GM18861 (cell line): ENCODE measurements at regions not wholly inside any gene's neighbourhood (a gene's known extent, or its start where the extent isn't known, plus 50 kb on each side); places are given as distances from the start of the nearest gene placed in this dataset.

Experiments used
- ATAC-seq: cut with Tn5 transposase; IDR thresholded peaks from one replicate; pipeline ENCODE4 v1.9.1; 2021; ENCODE audit not compliant: unreplicated experiment

DNA sequence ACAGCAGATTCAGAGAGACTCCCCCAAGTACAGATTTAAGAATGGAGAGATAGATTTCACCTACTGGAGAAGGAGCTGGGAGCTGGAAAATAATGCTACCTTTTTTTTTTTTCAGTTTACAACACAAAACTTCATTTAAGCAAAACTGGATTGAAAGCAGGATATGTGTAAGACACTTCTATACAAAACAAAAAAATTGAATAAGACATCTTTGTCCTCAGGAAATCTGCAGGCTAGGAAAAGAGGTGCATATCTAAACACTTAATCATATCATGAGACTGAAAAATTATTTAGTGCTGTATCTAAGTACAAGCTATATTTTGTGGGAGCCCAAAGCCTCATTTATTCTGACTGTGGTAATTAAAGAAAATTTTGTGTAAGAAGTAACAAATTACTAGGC lies 516.1 kb downstream of the ZIC1 start:
- no peak for ATAC-seq

DNA sequence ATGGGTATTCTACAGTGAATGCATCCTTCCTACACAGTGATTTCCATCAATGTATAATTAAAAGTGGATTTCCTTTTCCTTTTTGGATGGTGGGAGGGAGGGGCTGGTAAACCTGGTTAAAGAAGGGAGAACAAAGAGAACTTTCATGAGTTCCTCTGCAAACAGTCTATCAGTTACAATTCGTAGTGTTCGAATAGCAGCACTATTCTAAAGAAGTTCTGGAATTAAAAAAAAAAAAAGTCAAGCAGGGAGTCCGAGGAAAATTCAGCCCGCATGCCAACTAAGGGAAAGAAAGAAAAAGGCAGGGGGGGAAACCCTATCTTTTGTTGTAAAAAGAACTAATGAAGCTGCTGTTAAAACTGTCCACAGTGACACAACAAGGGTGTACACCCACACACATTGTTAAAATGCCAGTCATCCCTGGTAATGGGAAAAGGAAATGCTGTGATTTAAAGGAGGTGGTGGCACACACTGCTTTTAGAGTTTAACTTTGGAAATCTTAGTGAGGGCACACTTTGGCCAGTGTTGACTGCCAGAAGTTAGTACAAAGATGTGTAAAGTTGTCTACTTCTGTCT lies 521.2 kb downstream of the ZIC1 start:
- ATAC-seq = no peak

DNA sequence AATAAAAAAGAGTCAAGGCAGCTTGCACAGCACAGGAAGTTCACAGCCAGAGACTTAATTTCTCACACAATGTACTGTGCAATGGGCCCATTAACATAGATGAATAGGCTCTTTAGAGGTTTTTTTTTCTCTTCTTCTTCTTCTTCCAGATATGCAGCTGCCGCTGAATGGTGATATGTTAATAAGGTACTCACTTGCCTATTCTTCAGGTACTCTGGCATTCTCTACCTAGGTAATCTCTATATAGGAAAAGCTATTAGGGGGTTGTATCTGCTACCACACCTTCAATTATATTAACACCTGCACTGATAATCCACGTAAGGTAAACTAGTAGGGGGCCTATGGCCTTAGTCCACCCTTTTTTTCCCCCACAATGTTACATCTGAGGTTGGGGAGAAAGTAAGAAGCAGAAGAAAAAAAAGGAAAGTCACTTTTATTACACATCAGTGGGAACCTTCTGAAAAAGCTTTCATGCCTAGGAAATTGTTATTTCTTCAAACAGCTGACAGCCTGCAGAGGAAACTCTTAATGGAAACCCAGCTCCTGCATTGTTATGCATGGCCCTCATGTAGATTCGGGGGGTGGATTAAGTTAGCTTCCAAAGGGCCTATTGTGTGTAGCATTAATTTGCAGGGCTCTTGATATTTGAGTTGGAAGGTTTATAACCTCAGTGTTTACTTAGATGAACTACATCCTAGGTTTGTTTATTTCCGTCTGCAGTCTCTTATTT lies 525.5 kb downstream of the ZIC1 start:
- ATAC-seq = no peak

DNA sequence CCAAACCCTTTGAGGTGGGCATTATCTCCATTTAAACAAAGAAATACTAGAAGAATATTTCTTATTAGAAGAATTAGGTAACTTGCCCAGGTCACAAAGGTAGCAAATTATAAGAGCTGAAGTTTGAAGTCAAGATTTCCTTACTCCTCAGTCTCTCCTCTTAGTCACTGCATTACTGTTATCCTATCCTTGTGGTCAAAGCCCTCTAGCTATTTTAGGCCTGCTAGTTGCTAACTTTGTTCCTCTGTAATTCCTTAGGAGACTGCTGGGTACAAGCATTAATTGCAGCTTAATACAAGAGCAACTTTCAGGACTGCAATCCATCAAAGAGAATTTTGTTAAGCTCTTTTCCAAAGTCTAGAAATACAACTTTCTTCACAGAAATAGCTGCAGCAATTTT lies 528.2 kb downstream of the ZIC1 start:
- ATAC-seq = no peak

GRCh38 chr3:147937891-147938290 lies 528.7 kb downstream of the ZIC1 start:
- no peak for ATAC-seq

- no peak for ATAC-seq
These were observed 530.3 kb downstream of the ZIC1 start for GRCh38 chr3:147939425-147939824.

GRCh38 chr3:147939839-147940238 lies 530.7 kb downstream of the ZIC1 start:
- ATAC-seq = no peak

GRCh38 chr3:147940405-147941193 lies 531.4 kb downstream of the ZIC1 start:
- no peak for ATAC-seq

DNA sequence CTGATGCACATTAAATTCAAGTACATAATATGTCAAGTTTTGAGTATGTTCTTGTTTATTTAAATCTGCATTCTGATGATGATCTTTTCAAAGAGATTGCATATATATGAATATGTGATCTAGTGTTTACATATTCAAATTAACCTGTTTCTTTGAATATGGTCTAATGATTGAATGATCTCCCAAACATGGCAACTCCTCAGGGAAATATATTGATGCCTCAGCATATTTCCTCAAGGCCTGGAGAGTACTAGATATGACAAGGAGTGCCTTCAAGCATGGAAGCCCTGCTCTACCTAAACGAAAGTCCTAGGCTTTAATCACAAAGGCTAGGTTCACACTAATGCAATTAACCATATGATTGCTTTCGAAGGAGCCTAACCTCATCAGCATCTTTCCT lies 532.8 kb downstream of the ZIC1 start:
- no peak for ATAC-seq

GRCh38 chr3:147943265-147943945 lies 534.2 kb downstream of the ZIC1 start:
- no peak for ATAC-seq

DNA sequence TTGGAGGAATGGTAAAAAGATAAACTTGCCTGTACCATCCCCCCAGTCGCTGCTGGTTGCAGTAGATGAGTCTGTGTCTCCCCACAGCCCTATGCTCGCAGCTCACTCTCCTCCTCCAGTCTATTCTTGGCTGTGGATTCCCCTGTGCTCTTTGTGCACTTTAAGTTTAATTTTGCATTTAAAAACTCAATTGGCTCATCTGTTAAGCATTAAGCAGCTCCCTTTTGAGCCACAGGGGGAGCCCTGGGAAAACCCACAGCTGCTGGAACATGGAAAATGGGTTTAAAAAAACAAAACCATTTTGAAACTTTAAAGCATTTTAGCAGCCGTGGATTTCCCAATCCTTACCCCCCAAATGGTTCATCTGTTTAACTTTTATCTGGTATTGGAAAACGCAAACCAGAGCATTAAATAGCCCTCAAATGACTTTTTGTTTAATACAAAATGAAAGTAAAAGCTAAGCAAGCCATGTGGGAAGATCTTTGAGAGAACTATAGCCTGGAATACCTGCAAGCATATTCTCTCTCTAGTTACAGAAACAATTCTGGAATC lies 536.9 kb downstream of the ZIC1 start:
- ATAC-seq = peak; percentile 66

- no peak for ATAC-seq
These were observed 547.5 kb downstream of the ZIC1 start for GRCh38 chr3:147956615-147957014.

DNA sequence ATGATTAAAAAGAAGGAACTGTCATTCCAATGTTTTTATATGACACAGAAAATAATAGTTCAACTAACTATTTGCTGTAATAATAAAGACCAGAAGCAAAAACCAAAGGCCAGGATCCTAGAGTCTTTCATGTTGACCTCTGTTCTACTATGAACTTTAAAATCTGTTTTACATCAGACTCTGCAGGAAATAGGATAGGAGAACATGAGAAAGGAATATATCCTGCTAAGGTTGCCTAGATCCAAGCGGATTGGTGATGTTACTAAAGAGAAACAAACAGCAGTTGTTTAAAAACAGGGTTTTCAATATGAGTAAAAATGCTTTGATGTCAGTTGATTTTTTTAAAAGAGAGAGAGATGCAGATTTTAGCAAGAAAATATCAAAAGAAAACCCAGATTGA lies 549.6 kb downstream of the ZIC1 start:
- no peak for ATAC-seq

- ATAC-seq = no peak
These were observed 551.6 kb downstream of the ZIC1 start for GRCh38 chr3:147960786-147961185.

DNA sequence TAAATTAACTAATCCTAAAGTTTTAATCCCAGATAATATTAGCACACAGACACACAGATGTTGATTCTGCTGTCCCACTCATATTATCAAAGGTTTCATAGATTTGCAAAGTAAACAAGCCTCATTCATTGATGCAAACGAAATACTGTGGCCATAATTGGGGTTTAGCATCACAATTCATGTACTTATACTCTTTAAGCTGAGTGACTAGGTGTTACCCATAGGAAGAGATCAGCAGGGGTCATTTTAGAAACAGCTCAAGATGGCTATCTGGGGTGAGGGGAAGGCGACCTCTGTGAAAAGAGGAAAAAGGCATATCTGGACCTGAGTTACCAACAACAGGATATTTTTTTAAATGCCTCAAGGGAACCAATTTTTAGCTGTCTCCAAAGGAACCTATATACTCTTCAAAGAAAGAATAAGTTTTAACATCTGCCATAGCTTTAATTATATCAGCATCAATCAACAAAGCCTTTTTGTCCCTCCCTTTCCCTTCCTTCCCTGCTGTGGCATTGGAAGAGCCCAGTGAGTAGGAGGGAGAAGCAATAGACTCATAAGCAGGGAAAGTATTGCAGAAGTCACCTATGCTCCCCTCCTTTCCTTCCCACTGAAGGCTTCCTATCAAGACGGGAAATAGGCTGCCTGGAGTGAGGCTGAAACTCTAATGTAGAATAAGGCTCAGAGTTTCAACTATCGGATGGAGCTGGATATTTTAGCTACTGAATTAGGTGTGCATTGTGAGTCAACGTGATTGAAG lies 553.4 kb downstream of the ZIC1 start:
- no peak for ATAC-seq

GRCh38 chr3:147963711-147964110 lies 554.5 kb downstream of the ZIC1 start:
- no peak for ATAC-seq

- no peak for ATAC-seq
These were observed 566.0 kb downstream of the ZIC1 start for GRCh38 chr3:147975165-147975564.

DNA sequence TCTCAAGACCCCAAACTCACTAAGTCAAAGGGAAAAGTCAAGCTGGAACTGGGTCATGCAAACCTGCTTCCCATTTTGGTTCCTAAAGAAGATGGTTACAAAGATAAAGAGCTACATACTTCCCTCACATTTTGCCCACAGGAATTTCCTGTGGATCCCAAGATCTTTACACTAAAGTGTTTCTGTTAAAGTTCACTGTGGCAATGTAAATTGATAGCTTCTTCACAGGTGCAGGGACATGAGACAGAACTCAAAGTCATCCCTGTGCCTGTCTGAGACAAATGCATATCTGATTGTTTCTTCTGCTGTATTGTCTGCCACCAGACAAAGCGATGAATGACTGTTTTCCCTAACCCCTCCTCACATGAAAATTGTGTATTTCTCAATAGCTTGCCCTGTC lies 567.8 kb downstream of the ZIC1 start:
- no peak for ATAC-seq

- no peak for ATAC-seq
These were observed 578.4 kb downstream of the ZIC1 start for GRCh38 chr3:147987549-147987948.

- no peak for ATAC-seq
These were observed 580.2 kb downstream of the ZIC1 start for GRCh38 chr3:147989344-147989743.
